Endothelial cell of umbilical vein (primary cell): ENCODE measurements at regions not wholly inside any gene's neighbourhood (a gene's known extent, or its start where the extent isn't known, plus 50 kb on each side); places are given as distances from the start of the nearest gene placed in this dataset.

Experiments used
- BruUV-seq: library from RNA; stranded (reverse); fragments of 400-500 nt; replicated peaks from 2 replicates; lab custom pipeline; 2021; lab: Mats Ljungman, UMichigan
- CTCF ChIA-PET: fragments of 300-600, 350-600 bp; sonication (Branson Sonifier 250); formaldehyde crosslinking; loops from one replicate; lab custom pipeline; 2021; ENCODE audit warnings: antibody characterized with exemption, inconsistent platforms; lab: Charles Lee
- POLR2A ChIA-PET: fragments of 300-600, 350-600 bp; sonication (Branson Sonifier 250); formaldehyde crosslinking; loops from one replicate; lab custom pipeline; 2021; ENCODE audit warnings: antibody characterized with exemption, inconsistent platforms; lab: Charles Lee
- DNase-seq: peaks from one replicate; pipeline ENCODE4 v3.0.0-alpha.2; 2011; ENCODE audit warnings: low read depth, low spot score
- FAIRE-seq: peaks from 2 replicates; lab custom pipeline; 2011; peaks lifted over from hg19 to GRCh38; lab: Jason Lieb, UNC
- H2AFZ ChIP-seq: 2 replicates; pipeline ENCODE4 v1.6.0; 2012; ENCODE audit warnings: low read depth, low read length, control low read depth, inconsistent platforms
- H3K27ac ChIP-seq: 2 replicates; pipeline ENCODE4 v1.5.1; 2011; ENCODE audit warnings: low read depth, mild to moderate bottlenecking, control low read depth, low read length, moderate library complexity; ENCODE audit not compliant: insufficient read depth
- H3K27me3 ChIP-seq, 2 experiments: 2 replicates each; pipeline versions ENCODE4 v1.6.0 to v1.6.1; 2011; ENCODE audit warnings: low read length in 2 of 2, mixed read lengths in 1 of 2; ENCODE audit not compliant: control insufficient read depth in 2 of 2, insufficient read depth in 2 of 2
- H3K36me3 ChIP-seq, 2 experiments: 2 replicates in 1 of 2; 3 replicates in 1 of 2; pipeline ENCODE4 v1.5.1; 2011; ENCODE audit warnings: low read length in 2 of 2, mild to moderate bottlenecking in 1 of 2, moderate library complexity in 1 of 2; ENCODE audit not compliant: control insufficient read depth in 2 of 2, insufficient read depth in 2 of 2; ENCODE audit errors: extremely low read depth in 1 of 2
- H3K4me1 ChIP-seq: 3 replicates; pipeline ENCODE4 v1.5.1; 2011; ENCODE audit warnings: mild to moderate bottlenecking, low read length; ENCODE audit not compliant: control insufficient read depth, insufficient read depth; ENCODE audit errors: extremely low read depth
- H3K4me2 ChIP-seq: 2 replicates; pipeline ENCODE4 v1.6.1; 2011; ENCODE audit warnings: low read length, control low read depth, mixed read lengths; ENCODE audit not compliant: insufficient read depth
- H3K4me3 ChIP-seq, 3 experiments: fragments of 200-600 bp in 1 of 3; sonication (generic), shearing (Covaris generic) in 1 of 3; replicated peaks in 1 of 3; 2 replicates each; pipeline ENCODE4 v1.5.1; 2011 to 2016; ENCODE audit warnings: control low read depth in 3 of 3, low read length in 3 of 3, mild to moderate bottlenecking in 2 of 3, inconsistent platforms in 1 of 3, low read depth in 1 of 3, moderate library complexity in 1 of 3; ENCODE audit not compliant: insufficient read depth in 1 of 3
- H3K79me2 ChIP-seq: 2 replicates; pipeline ENCODE4 v1.6.0; 2012; ENCODE audit warnings: low read length, inconsistent platforms; ENCODE audit not compliant: control insufficient read depth, insufficient read depth
- H3K9ac ChIP-seq: replicated peaks from 2 replicates; pipeline ENCODE3; 2011; ENCODE audit warnings: low read length, control low read depth; ENCODE audit not compliant: insufficient read depth; ENCODE audit errors: extremely low read depth
- H3K9me1 ChIP-seq: replicated peaks from 3 replicates; pipeline ENCODE4 v1.6.0; 2011; ENCODE audit warnings: mild to moderate bottlenecking, low read length; ENCODE audit not compliant: control insufficient read depth, insufficient read depth; ENCODE audit errors: extremely low read depth
- H3K9me3 ChIP-seq: replicated peaks from 2 replicates; pipeline ENCODE4 v1.5.1; 2012; ENCODE audit warnings: low read length, inconsistent platforms; ENCODE audit not compliant: control insufficient read depth, insufficient read depth
- H4K20me1 ChIP-seq: replicated peaks from 2 replicates; pipeline ENCODE3; 2011; ENCODE audit warnings: mild to moderate bottlenecking, low read length; ENCODE audit not compliant: control insufficient read depth, insufficient read depth; ENCODE audit errors: extremely low read depth
- EZH2 ChIP-seq: IDR thresholded peaks from 2 replicates; pipeline ENCODE4 v1.6.1; 2012; ENCODE audit warnings: borderline replicate concordance, low read depth, mild to moderate bottlenecking, moderate library complexity, low read length, inconsistent platforms; ENCODE audit not compliant: severe bottlenecking
- FOS ChIP-seq: IDR thresholded peaks from 2 replicates; pipeline ENCODE4 v1.6.1; 2011; ENCODE audit warnings: mild to moderate bottlenecking, low read length, moderate library complexity, borderline replicate concordance; ENCODE audit not compliant: insufficient read depth
- GATA2 ChIP-seq: IDR thresholded peaks from 2 replicates; pipeline ENCODE4 v1.7.0; 2011; ENCODE audit warnings: low read depth, mild to moderate bottlenecking, moderate library complexity, mixed read lengths, low read length; ENCODE audit not compliant: insufficient read length, insufficient read depth
- JUN ChIP-seq: IDR thresholded peaks from 2 replicates; pipeline ENCODE4 v1.6.1; 2011; ENCODE audit warnings: borderline replicate concordance, low read depth; ENCODE audit not compliant: insufficient read length, insufficient read depth
- MYC ChIP-seq: IDR thresholded peaks from one replicate; pipeline ENCODE4 v1.6.1; 2011; ENCODE audit warnings: mild to moderate bottlenecking, low read depth, low read length
- POLR2A ChIP-seq: IDR thresholded peaks from 2 replicates; pipeline ENCODE4 v1.6.1; 2012; ENCODE audit warnings: low read depth, mild to moderate bottlenecking, control low read depth, low read length
- POLR2AphosphoS5 ChIP-seq: IDR thresholded peaks from 2 replicates; pipeline ENCODE4 v1.6.1; 2012; ENCODE audit warnings: low read depth, mild to moderate bottlenecking, control low read depth, low read length, moderate library complexity; ENCODE audit not compliant: insufficient read depth
- dilution Hi-C: fragments of 300-500 bp; cut with MboI; formaldehyde crosslinking; loops from one replicate; pipeline ENCODE4 v1.15.0; 2019; ENCODE audit warnings: low sequenced_read_pairs; ENCODE audit not compliant: extremely low pct_ligation_motif_present
- intact Hi-C: fragments of 100-400 bp; cut with micrococcal nuclease; formaldehyde crosslinking; loops from one replicate; pipeline ENCODE4 v1.10.0; 2022
- TF ChIP-seq, protein P1 (sequence below): IDR thresholded peaks from 2 replicates; pipeline ENCODE4 v1.6.1; 2011; ENCODE audit not compliant: insufficient read depth, insufficient read length
- TF ChIP-seq, protein P2 (sequence below), 2 donors: IDR thresholded peaks; 1 replicate in 1 of 2; 2 replicates in 1 of 2; pipeline ENCODE4 v1.5.1; 2011; ENCODE audit warnings: low read length in 2 of 2, mild to moderate bottlenecking in 2 of 2, moderate library complexity in 2 of 2, control low read depth in 1 of 2, inconsistent platforms in 1 of 2, low read depth in 1 of 2; ENCODE audit not compliant: insufficient read depth in 1 of 2; ENCODE audit errors: extremely low read depth in 1 of 2

DNA sequence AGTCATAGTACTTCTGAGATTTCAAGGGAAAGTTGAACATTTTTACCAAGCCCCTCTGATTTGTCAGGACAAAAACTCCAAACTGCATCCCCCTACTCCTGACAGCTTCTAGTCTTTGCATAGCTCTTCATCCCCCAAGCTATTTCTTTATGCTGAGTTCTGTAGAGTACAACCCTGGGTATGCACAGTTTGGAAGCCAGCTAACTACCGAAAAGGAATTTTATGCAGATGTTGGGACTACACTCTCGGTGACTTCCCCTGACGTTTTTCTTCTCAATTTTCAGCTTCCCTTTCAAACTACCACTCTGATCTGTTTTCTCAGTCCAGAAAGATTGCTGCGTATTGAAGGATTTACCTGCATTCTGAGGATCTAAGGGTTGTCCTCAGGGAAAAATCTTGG lies 1060.2 kb upstream of the ACVR2A start:
- Histone ChIP-seq H3K9me1 (no peaks in the 10 kb centered on the region), H3K4me1 (no peaks in the 10 kb centered on the region), H3K36me3 (no peaks in the 10 kb centered on the region), H3K4me3 (no peak overlapping the region), H3K27me3 (no peaks in the 10 kb centered on the region), H4K20me1 (no peaks in the 10 kb centered on the region), H2AFZ (no peak overlapping the region), H3K79me2 (no peaks in the 10 kb centered on the region), H3K9me3 (no peaks in the 10 kb centered on the region), H3K9ac (no peak overlapping the region), H3K4me2 (no peak overlapping the region), H3K27ac (no peak overlapping the region)
- ChIA-PET CTCF (interaction anchor here (2.9 kb wide), 1 partner anchor 13 kb away, joined by 7 read pairs; no protein-coding TSS in a partner anchor), POLR2A (no interaction called here)
- TF ChIP-seq POLR2AphosphoS5 (no peak), FOS (no peak), POLR2A (no peak), EZH2 (no peak), GATA2 (no peak), MYC (no peak), JUN (no peak)
- TF ChIP-seq, protein P1, sequence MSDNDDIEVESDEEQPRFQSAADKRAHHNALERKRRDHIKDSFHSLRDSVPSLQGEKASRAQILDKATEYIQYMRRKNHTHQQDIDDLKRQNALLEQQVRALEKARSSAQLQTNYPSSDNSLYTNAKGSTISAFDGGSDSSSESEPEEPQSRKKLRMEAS: no peak
- TF ChIP-seq, protein P2, sequence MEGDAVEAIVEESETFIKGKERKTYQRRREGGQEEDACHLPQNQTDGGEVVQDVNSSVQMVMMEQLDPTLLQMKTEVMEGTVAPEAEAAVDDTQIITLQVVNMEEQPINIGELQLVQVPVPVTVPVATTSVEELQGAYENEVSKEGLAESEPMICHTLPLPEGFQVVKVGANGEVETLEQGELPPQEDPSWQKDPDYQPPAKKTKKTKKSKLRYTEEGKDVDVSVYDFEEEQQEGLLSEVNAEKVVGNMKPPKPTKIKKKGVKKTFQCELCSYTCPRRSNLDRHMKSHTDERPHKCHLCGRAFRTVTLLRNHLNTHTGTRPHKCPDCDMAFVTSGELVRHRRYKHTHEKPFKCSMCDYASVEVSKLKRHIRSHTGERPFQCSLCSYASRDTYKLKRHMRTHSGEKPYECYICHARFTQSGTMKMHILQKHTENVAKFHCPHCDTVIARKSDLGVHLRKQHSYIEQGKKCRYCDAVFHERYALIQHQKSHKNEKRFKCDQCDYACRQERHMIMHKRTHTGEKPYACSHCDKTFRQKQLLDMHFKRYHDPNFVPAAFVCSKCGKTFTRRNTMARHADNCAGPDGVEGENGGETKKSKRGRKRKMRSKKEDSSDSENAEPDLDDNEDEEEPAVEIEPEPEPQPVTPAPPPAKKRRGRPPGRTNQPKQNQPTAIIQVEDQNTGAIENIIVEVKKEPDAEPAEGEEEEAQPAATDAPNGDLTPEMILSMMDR (IDR thresholded peaks at IDR 0.05; ENCODE audit: extremely low read depth in 1 of 2, insufficient read depth in 1 of 2, low read depth in 1 of 2, low read length in 2 of 2): no peak
- intact Hi-C loops (no loop called here), dilution Hi-C loops (no loop called here)
- no peak for FAIRE-seq
- DNase-seq: no peak
- no TSS peak for BruUV-seq
